ENCODE measurements at regions not wholly inside any gene's neighbourhood (a gene's known extent, or its start where the extent isn't known, plus 50 kb on each side); places are given as distances from the start of the nearest gene placed in this dataset.

DNA sequence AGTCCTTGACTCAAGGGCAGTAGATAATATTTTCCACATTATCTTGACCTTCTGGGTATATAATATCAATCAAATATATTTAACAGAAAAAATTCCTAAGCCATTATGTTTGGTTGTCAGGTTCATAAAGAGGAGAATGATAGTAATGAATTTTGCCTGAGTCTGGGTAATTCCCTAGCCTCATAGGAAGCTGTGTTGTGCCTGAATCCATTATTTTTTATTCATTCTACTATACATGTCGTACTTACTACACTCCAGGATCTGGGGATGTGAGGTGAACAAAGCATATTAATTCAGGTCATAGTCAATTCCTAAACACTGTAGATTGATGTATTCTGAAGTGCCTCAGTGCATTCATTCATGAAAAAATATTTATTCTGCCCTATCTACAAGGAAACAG lies 204.2 kb downstream of the PTGER3 start:
- no peak for TF ChIP-seq GATA3 (IDR thresholded peaks at IDR 0.05; ENCODE audit: low read depth, low read length)
- no peak for TF ChIP-seq GATA2 (IDR thresholded peaks at IDR 0.05; ENCODE audit: low read depth, low read length)
